GM12878 (cell line): ENCODE measurements at regions not wholly inside any gene's neighbourhood (a gene's known extent, or its start where the extent isn't known, plus 50 kb on each side); places are given as distances from the start of the nearest gene placed in this dataset.

ENCODE experiments used
- CEBPB ChIP-seq, 2 experiments: fragments of 150-350 bp in 1 of 2; IDR thresholded peaks; 2 replicates each; pipeline ENCODE4 v1.6.1; 2012 to 2014; ENCODE audit warnings: low read depth in 2 of 2, low read length in 2 of 2, borderline replicate concordance in 1 of 2, inconsistent platforms in 1 of 2
- ESRRA ChIP-seq: IDR thresholded peaks from 2 replicates; pipeline ENCODE4 v1.6.1; 2012; ENCODE audit warnings: mild to moderate bottlenecking, low read length, improper control_type of control experiment
- RAD51 ChIP-seq: fragments of 450-650 bp; IDR thresholded peaks from 2 replicates; pipeline ENCODE4 v1.6.1; 2016; ENCODE audit warnings: moderate library complexity, mild to moderate bottlenecking, inconsistent platforms
- RUNX3 ChIP-seq: IDR thresholded peaks from 2 replicates; pipeline ENCODE4 v1.6.1; 2012; ENCODE audit warnings: low read length, inconsistent platforms
- ZNF384 ChIP-seq: IDR thresholded peaks from 2 replicates; pipeline ENCODE4 v1.6.1; 2012; ENCODE audit warnings: low read depth, mild to moderate bottlenecking, low read length, improper control_type of control experiment, borderline replicate concordance
- TF ChIP-seq, protein P1 (sequence below): IDR thresholded peaks from 2 replicates; pipeline ENCODE4 v1.6.1; 2012; ENCODE audit warnings: improper control_type of control experiment, low read depth, low read length; ENCODE audit not compliant: insufficient replicate concordance
- TF ChIP-seq, protein P2 (sequence below): IDR thresholded peaks from 2 replicates; pipeline ENCODE4 v1.6.1; 2012; ENCODE audit warnings: low read depth, low read length, improper control_type of control experiment
- TF ChIP-seq, protein P3 (sequence below): fragments of 450-650 bp; IDR thresholded peaks from 2 replicates; pipeline ENCODE4 v1.6.1; 2017; ENCODE audit warnings: mild to moderate bottlenecking, moderate library complexity
- TF ChIP-seq, protein P4 (sequence below): fragments of 450-650 bp; IDR thresholded peaks from 2 replicates; pipeline ENCODE4 v1.6.1; 2018; ENCODE audit warnings: mild to moderate bottlenecking, low read depth, moderate library complexity; ENCODE audit not compliant: partially characterized antibody
- TF ChIP-seq, protein P5 (sequence below): fragments of 450-650 bp; formaldehyde crosslinking; IDR thresholded peaks from 2 replicates; pipeline ENCODE4 v1.4.0; 2022; ENCODE audit warnings: mild to moderate bottlenecking, moderate library complexity
- TF ChIP-seq, protein P6 (sequence below), 3 experiments: IDR thresholded peaks in 2 of 3; conservative IDR thresholded peaks in 1 of 3; 2 replicates each; pipeline ENCODE4 v1.5.1; 2011; ENCODE audit warnings: low read depth in 3 of 3, low read length in 3 of 3, mild to moderate bottlenecking in 3 of 3, control low read depth in 2 of 3, moderate library complexity in 2 of 3, inconsistent platforms in 1 of 3, mixed read lengths in 1 of 3; ENCODE audit not compliant: control insufficient read depth in 2 of 3, insufficient read depth in 1 of 3; ENCODE audit errors: extremely low read depth in 1 of 3

DNA sequence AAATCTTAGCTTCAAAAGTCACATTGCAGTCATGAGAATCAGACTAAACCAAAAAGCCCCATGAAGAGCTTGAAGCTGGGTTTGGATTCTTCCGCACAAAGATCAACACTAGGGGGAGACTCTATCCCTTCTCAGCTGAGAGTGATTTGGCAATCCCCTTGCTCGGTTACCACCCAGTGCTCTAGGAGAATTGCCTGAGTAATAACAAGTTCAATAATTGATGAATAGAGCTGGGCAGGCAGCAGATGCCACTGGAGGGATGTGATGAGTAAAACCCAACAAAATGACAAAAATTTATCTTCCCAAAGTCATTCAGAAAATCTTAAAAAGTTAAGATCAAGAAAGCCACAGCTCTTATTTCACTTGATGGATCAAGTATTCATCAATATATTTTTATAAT is 185.6 kb upstream of the ARID2 start (continued):
- TF ChIP-seq, protein P1, sequence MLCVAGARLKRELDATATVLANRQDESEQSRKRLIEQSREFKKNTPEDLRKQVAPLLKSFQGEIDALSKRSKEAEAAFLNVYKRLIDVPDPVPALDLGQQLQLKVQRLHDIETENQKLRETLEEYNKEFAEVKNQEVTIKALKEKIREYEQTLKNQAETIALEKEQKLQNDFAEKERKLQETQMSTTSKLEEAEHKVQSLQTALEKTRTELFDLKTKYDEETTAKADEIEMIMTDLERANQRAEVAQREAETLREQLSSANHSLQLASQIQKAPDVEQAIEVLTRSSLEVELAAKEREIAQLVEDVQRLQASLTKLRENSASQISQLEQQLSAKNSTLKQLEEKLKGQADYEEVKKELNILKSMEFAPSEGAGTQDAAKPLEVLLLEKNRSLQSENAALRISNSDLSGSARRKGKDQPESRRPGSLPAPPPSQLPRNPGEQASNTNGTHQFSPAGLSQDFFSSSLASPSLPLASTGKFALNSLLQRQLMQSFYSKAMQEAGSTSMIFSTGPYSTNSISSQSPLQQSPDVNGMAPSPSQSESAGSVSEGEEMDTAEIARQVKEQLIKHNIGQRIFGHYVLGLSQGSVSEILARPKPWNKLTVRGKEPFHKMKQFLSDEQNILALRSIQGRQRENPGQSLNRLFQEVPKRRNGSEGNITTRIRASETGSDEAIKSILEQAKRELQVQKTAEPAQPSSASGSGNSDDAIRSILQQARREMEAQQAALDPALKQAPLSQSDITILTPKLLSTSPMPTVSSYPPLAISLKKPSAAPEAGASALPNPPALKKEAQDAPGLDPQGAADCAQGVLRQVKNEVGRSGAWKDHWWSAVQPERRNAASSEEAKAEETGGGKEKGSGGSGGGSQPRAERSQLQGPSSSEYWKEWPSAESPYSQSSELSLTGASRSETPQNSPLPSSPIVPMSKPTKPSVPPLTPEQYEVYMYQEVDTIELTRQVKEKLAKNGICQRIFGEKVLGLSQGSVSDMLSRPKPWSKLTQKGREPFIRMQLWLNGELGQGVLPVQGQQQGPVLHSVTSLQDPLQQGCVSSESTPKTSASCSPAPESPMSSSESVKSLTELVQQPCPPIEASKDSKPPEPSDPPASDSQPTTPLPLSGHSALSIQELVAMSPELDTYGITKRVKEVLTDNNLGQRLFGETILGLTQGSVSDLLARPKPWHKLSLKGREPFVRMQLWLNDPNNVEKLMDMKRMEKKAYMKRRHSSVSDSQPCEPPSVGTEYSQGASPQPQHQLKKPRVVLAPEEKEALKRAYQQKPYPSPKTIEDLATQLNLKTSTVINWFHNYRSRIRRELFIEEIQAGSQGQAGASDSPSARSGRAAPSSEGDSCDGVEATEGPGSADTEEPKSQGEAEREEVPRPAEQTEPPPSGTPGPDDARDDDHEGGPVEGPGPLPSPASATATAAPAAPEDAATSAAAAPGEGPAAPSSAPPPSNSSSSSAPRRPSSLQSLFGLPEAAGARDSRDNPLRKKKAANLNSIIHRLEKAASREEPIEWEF = peak; percentile 55
- TF ChIP-seq, protein P2, sequence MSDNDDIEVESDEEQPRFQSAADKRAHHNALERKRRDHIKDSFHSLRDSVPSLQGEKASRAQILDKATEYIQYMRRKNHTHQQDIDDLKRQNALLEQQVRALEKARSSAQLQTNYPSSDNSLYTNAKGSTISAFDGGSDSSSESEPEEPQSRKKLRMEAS = no peak
- TF ChIP-seq, protein P3, sequence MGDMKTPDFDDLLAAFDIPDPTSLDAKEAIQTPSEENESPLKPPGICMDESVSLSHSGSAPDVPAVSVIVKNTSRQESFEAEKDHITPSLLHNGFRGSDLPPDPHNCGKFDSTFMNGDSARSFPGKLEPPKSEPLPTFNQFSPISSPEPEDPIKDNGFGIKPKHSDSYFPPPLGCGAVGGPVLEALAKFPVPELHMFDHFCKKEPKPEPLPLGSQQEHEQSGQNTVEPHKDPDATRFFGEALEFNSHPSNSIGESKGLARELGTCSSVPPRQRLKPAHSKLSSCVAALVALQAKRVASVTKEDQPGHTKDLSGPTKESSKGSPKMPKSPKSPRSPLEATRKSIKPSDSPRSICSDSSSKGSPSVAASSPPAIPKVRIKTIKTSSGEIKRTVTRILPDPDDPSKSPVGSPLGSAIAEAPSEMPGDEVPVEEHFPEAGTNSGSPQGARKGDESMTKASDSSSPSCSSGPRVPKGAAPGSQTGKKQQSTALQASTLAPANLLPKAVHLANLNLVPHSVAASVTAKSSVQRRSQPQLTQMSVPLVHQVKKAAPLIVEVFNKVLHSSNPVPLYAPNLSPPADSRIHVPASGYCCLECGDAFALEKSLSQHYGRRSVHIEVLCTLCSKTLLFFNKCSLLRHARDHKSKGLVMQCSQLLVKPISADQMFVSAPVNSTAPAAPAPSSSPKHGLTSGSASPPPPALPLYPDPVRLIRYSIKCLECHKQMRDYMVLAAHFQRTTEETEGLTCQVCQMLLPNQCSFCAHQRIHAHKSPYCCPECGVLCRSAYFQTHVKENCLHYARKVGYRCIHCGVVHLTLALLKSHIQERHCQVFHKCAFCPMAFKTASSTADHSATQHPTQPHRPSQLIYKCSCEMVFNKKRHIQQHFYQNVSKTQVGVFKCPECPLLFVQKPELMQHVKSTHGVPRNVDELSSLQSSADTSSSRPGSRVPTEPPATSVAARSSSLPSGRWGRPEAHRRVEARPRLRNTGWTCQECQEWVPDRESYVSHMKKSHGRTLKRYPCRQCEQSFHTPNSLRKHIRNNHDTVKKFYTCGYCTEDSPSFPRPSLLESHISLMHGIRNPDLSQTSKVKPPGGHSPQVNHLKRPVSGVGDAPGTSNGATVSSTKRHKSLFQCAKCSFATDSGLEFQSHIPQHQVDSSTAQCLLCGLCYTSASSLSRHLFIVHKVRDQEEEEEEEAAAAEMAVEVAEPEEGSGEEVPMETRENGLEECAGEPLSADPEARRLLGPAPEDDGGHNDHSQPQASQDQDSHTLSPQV = no peak
- TF ChIP-seq, protein P4, sequence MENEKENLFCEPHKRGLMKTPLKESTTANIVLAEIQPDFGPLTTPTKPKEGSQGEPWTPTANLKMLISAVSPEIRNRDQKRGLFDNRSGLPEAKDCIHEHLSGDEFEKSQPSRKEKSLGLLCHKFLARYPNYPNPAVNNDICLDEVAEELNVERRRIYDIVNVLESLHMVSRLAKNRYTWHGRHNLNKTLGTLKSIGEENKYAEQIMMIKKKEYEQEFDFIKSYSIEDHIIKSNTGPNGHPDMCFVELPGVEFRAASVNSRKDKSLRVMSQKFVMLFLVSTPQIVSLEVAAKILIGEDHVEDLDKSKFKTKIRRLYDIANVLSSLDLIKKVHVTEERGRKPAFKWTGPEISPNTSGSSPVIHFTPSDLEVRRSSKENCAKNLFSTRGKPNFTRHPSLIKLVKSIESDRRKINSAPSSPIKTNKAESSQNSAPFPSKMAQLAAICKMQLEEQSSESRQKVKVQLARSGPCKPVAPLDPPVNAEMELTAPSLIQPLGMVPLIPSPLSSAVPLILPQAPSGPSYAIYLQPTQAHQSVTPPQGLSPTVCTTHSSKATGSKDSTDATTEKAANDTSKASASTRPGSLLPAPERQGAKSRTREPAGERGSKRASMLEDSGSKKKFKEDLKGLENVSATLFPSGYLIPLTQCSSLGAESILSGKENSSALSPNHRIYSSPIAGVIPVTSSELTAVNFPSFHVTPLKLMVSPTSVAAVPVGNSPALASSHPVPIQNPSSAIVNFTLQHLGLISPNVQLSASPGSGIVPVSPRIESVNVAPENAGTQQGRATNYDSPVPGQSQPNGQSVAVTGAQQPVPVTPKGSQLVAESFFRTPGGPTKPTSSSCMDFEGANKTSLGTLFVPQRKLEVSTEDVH = no peak
- TF ChIP-seq, protein P5, sequence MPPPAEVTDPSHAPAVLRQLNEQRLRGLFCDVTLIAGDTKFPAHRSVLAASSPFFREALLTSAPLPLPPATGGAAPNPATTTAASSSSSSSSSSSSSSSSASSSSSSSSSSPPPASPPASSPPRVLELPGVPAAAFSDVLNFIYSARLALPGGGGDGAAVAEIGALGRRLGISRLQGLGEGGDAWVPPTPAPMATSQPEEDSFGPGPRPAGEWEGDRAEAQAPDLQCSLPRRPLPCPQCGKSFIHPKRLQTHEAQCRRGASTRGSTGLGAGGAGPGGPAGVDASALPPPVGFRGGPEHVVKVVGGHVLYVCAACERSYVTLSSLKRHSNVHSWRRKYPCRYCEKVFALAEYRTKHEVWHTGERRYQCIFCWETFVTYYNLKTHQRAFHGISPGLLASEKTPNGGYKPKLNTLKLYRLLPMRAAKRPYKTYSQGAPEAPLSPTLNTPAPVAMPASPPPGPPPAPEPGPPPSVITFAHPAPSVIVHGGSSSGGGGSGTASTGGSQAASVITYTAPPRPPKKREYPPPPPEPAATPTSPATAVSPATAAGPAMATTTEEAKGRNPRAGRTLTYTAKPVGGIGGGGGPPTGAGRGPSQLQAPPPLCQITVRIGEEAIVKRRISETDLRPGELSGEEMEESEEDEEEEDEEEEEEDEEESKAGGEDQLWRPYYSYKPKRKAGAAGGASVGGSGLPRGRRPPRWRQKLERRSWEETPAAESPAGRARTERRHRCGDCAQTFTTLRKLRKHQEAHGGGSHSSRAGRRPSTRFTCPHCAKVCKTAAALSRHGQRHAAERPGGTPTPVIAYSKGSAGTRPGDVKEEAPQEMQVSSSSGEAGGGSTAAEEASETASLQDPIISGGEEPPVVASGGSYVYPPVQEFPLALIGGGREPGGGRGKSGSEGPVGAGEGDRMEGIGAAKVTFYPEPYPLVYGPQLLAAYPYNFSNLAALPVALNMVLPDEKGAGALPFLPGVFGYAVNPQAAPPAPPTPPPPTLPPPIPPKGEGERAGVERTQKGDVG = no peak
- TF ChIP-seq RAD51 = no peak
- TF ChIP-seq, protein P6, sequence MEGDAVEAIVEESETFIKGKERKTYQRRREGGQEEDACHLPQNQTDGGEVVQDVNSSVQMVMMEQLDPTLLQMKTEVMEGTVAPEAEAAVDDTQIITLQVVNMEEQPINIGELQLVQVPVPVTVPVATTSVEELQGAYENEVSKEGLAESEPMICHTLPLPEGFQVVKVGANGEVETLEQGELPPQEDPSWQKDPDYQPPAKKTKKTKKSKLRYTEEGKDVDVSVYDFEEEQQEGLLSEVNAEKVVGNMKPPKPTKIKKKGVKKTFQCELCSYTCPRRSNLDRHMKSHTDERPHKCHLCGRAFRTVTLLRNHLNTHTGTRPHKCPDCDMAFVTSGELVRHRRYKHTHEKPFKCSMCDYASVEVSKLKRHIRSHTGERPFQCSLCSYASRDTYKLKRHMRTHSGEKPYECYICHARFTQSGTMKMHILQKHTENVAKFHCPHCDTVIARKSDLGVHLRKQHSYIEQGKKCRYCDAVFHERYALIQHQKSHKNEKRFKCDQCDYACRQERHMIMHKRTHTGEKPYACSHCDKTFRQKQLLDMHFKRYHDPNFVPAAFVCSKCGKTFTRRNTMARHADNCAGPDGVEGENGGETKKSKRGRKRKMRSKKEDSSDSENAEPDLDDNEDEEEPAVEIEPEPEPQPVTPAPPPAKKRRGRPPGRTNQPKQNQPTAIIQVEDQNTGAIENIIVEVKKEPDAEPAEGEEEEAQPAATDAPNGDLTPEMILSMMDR (IDR thresholded peaks at IDR 0.05 in 2 of 3, conservative IDR thresholded peaks at IDR 0.05 in 1 of 3; ENCODE audit: control insufficient read depth in 2 of 3, extremely low read depth in 1 of 3, insufficient read depth in 1 of 3, low read depth in 3 of 3, low read length in 3 of 3) = peak; percentile 73 to 84 (median 83)
- peak; percentile 59 for TF ChIP-seq RUNX3
- TF ChIP-seq ESRRA = no peak
- peak in 1 of 2 experiments; percentile 48; a peak in 1 of 4 replicates for TF ChIP-seq CEBPB (IDR thresholded peaks at IDR 0.05; ENCODE audit: borderline replicate concordance in 1 of 2, low read depth in 2 of 2, low read length in 2 of 2)
- TF ChIP-seq ZNF384 = no peak
